ENCODE measurements at regions not wholly inside any gene's neighbourhood (a gene's known extent, or its start where the extent isn't known, plus 50 kb on each side); places are given as distances from the start of the nearest gene placed in this dataset.

GRCh38 chr12:75870878-75871277 lies 160.7 kb downstream of the PHLDA1 start:
- TF ChIP-seq POU6F1 (CRISPR knock-in tag; IDR thresholded peaks at IDR 0.05; ENCODE audit: borderline replicate concordance, low read depth) (no peak; the same call in 1 of the 2 replicates), ZC3H10 (CRISPR knock-in tag; IDR thresholded peaks at IDR 0.05) (no peak; the same call in 1 of the 2 replicates), OSR1 (CRISPR knock-in tag; IDR thresholded peaks at IDR 0.05) (no peak), ESRRG (CRISPR knock-in tag; IDR thresholded peaks at IDR 0.05) (no peak), ZFP30 (CRISPR knock-in tag; IDR thresholded peaks at IDR 0.05) (no peak), CREB5 (CRISPR knock-in tag; IDR thresholded peaks at IDR 0.05; ENCODE audit: low read depth) (peak; percentile 67; the same call in 1 of the 2 replicates), PATZ1 (CRISPR knock-in tag; IDR thresholded peaks at IDR 0.05; ENCODE audit: borderline replicate concordance) (peak; percentile 59; the same call in 1 of the 2 replicates), TSHZ2 (CRISPR knock-in tag; IDR thresholded peaks at IDR 0.05) (no peak), PPARA (CRISPR knock-in tag; IDR thresholded peaks at IDR 0.05; ENCODE audit: borderline replicate concordance) (no peak), ARNTL (CRISPR knock-in tag; IDR thresholded peaks at IDR 0.05; ENCODE audit: borderline replicate concordance, low read depth) (no peak), GLIS3 (CRISPR knock-in tag; IDR thresholded peaks at IDR 0.05) (no peak), ZFP3 (CRISPR knock-in tag; IDR thresholded peaks at IDR 0.05) (no peak), TCF4 (CRISPR knock-in tag; IDR thresholded peaks at IDR 0.05; ENCODE audit: borderline replicate concordance) (peak; percentile 43; the same call in 1 of the 2 replicates)

Measured in SK-N-SH treated with all-trans-retinoic acid at 6 μM for 48 hours (cell line).